SU-DHL-6 (cell line): ENCODE measurements at regions not wholly inside any gene's neighbourhood (a gene's known extent, or its start where the extent isn't known, plus 50 kb on each side); places are given as distances from the start of the nearest gene placed in this dataset.

Experiments used
- CTCF ChIP-seq: fragments of 200-600 bp; sonication (generic); IDR thresholded peaks from one replicate; pipeline ENCODE4 v1.5.1; 2017; ENCODE audit warnings: antibody characterized with exemption, mild to moderate bottlenecking, low read length, moderate library complexity; ENCODE audit not compliant: insufficient read depth, poor library complexity, severe bottlenecking
- EZH2phosphoT487 ChIP-seq: fragments of 200-600 bp; sonication (generic), shearing (Covaris generic); conservative IDR thresholded peaks from 2 replicates; pipeline ENCODE4 v1.6.1; 2018; ENCODE audit warnings: mild to moderate bottlenecking, antibody characterized with exemption, low read length, moderate library complexity, mixed read lengths

- TF ChIP-seq EZH2phosphoT487: no peak
- TF ChIP-seq CTCF: no peak
These were observed 555.1 kb upstream of the FRG1 start for GRCh38 chr4:189385579-189385978.
